ELR (cell line): ENCODE measurements at regions not wholly inside any gene's neighbourhood (a gene's known extent, or its start where the extent isn't known, plus 50 kb on each side); places are given as distances from the start of the nearest gene placed in this dataset.

Experiments
- DNase-seq: peaks from one replicate; pipeline ENCODE4 v3.0.0-alpha.2; 2015; ENCODE audit warnings: low read depth

DNA sequence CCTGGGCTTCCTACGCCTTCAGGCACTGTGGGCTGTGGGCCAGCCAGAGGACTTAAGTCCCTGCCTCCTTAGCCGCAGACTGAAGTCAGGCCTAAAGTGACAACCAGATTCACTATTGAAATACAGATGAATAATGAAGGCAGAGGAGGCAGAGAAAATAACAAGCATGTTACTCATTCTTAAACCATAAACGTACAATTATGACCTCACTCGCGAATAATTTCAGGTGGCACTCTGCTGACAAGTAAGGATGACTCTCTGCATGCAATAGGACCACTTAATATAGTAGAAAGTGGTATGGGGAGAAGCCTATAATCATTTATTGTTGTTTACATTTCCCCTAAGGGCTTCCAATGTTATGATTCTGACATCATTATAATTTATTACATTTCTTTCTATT, 409.2 kb upstream of the FGF13 start:
- DNase-seq: peak; percentile 68

DNA sequence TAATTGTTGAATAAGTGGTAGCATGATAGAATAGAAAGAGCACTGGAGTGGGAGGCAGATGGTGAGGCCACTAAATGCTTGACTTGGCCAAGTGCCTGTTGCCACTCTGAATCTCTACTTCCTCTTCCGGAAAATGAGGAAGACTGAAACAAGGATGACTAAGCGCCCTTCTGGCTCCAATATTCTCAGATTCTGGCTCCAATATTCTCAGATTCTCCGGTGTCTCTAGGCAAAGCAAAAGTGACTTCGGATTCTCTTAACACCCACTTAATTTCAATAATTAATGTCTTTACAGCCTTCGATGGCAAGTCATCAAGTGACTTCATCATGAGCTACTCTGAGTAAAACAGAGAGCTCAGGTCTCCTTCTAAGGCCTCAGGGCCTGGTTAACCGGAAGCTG, 402.2 kb upstream of the FGF13 start:
- peak; percentile 24 for DNase-seq

GRCh38 chrX:139112432-139112831, 400.9 kb upstream of the FGF13 start:
- no peak for DNase-seq

GRCh38 chrX:139106069-139106468, 394.6 kb upstream of the FGF13 start:
- peak; percentile 40 for DNase-seq

DNA sequence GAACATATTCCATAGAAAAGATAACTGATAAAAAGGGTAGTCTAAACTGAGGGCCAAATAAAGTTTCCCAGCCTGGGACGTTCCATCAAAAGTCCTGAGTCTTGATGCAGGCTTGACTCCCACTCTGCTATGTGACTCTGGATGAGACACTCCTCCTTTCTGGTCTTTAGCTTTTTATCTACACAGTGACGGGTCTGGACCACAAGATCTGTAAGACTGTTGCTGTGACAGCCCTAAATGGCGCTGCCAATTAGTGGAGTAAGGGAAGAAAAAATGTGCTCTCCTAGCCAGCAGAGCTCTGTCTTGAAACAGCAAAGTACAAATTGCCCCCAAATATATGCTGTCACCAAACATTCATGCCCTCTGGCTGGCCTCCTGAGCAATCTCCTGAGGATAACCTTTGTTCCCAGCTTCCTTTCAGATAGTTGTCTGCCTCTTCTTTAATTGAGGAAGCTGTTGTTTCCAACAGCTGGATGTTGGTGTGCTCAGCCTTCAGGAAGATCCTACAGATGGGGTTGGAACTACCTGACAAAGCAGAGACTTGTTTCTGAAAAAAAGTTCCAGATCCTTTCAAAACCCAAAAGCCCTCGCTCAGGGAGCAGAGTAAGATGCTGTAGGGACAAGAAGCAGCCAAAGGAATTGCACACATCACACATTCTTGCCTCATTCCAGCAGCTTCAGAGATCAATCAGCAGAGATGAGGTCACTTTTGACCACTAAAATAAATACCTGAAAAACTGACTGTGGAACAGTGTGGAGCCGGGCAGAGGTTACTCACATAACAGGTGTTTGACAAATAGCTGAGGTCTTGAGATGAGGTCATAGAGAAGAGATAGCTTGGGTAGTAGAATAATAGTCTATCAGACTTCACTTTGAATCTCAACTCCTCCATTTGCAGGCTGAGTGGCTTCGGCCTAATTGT, 383.4 kb upstream of the FGF13 start:
- DNase-seq: peak; percentile 32

GRCh38 chrX:139093201-139093600, 381.7 kb upstream of the FGF13 start:
- no peak for DNase-seq

- DNase-seq: no peak
Measured at GRCh38 chrX:139091878-139092277, 380.4 kb upstream of the FGF13 start.

GRCh38 chrX:139091066-139091465, 379.5 kb upstream of the FGF13 start:
- DNase-seq: no peak

GRCh38 chrX:139086246-139086645, 374.7 kb upstream of the FGF13 start:
- no peak for DNase-seq

GRCh38 chrX:139085404-139085803, 373.9 kb upstream of the FGF13 start:
- no peak for DNase-seq

- DNase-seq: no peak
Measured at GRCh38 chrX:139083191-139083590, 371.7 kb upstream of the FGF13 start.

DNA sequence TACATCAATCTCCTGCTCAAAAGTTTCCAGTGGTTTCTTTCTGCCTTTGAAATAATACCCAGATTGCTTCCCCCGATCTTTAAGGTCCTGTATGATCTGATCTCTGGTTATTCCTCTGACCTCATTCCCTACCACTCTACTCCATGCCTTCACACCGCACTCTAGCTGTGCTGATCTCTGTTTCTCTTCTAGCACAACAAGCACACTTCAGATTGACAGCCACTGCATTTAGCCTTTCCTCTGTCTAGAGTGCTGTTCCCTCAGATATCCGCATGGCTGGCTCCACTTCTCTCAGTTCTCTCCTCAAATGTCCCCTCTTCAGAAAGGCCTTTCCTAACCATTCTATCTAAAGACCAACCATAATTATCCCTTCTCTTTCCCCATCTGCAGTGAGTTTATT, 370.4 kb upstream of the FGF13 start:
- DNase-seq: no peak

GRCh38 chrX:139079789-139080188, 368.3 kb upstream of the FGF13 start:
- no peak for DNase-seq

DNA sequence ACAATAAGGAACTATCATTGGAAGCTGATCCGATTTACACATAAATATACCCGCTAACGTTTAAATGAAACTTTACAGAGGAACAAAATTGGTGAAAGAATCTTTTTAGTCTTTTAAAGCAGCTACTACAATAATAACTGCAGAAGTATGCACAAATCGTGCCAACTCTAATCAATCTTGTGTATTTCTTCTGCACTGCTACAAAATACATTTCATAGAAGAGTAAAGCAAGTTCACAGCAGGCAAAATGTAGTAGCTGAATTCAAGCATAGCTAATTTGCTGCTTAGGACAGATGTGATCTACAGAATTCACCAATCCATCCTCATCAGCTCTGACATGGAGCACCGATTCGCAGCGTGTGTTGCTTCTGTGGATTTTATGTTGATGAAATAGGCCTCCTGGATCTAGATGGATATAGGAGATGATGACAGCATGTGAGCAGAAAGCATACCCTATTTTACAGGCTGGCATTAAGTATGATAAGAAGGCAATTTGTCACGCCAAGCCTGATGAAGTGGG, 367.3 kb upstream of the FGF13 start:
- no peak for DNase-seq

DNA sequence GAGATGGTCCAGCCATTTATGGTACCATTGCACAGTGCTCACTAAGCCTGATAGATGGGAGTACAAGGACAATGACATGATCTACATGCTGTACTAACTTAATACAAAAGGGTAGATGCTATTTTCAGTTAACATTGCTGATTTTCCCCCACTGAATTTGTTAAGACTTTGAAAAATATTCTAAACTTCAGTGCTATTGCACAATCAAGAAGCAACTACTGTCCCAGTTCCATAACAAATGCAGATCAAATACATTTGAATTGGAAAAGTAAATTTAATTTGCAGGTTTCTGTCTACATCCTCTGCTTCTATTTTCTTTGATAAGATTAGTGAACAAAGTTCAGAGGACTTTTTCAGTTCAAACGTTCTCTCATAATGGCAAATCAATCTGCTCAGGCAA, 366.8 kb upstream of the FGF13 start:
- no peak for DNase-seq

DNA sequence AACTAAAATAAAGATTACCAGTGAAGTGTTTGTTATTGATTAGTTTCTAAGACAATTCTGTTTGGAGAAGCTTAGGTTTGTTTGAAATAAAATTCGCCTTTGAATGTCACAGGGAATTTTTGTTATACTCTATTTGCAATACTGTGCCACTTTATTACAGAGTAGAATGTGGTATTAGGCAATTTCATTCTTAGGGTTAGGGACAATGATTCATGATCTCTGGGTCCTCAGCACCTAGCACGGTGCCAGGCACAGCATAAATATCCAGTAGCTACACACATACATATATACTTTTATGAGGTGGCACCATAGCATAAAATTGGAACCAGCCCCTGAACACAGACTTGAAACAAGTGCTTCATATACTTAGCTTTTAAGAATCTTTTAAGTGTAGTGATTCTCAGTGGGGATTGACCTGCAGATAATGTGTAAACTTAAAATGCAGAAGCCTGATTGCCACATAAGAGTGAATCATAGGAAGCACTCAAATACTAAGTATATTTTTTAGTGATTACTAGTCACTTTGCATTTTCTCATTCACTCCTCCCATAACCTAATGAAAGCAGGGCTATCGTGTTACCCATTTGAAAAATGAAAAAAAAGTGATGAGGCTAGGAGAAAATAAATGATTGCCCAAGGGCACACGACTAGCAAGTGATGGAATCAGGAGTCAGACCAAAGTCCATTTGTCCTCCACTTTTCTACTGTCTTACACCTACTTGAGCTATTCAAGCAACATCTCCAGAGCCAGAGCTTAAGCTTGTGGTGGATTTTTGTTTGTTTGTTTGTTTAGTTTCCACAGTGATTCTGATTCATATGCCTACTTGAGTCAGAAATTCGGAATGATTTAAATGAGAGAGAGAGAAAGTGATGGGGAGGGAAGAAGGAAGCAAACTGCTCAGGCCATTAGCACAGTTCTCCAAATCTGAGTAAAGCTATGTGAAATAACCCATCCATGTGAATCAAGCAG, 366.0 kb upstream of the FGF13 start:
- peak; percentile 69 for DNase-seq

- no peak for DNase-seq
Measured at GRCh38 chrX:139063364-139063763, 351.8 kb upstream of the FGF13 start.

GRCh38 chrX:139058831-139059495, 347.4 kb upstream of the FGF13 start:
- DNase-seq: peak; percentile 45

DNA sequence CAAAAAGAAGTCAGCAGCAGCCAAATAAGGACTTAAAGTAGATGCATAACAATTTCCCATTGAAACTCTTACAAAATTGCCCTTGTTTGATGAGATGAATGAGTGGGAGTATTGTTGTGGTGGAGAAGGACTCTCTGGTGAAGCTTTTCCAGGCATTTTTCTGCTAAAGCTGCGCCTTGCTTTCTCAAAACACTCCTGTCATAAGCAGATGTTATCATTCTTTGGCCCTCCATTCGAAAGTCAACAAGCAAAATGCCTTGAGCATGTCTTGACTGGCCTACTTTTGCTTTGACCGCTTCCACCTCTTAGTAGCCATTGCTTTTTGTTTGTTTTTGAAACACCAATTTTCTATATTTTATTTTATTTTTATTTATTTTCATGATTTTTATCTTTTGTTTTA, 340.9 kb upstream of the FGF13 start:
- DNase-seq: no peak

DNA sequence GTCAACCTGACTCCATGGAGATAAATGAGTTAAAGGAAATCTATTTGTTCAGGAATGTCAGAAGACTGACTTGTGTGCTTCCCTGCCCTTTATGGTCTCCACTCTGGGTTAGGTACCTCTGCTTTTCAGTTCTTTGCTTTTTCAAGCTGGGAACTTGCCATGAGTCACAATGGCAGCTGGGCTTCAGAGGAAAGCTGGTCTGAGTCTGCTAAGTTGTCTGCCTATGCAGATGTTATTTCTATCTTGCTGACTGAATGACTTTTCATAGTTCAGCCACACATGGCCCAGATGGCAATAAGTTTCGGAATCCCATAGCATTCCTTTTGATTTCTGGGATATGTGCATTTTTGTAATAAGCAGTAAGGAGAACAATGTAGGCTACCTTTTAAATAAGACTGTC, 337.9 kb upstream of the FGF13 start:
- DNase-seq: no peak

GRCh38 chrX:139044680-139045079, 333.2 kb upstream of the FGF13 start:
- DNase-seq: no peak

- DNase-seq: no peak
Measured at GRCh38 chrX:139039041-139039440, 327.5 kb upstream of the FGF13 start.
